HG02798 (cell line): ENCODE measurements at regions not wholly inside any gene's neighbourhood (a gene's known extent, or its start where the extent isn't known, plus 50 kb on each side); places are given as distances from the start of the nearest gene placed in this dataset.

Source experiments
- ATAC-seq: cut with Tn5 transposase; IDR thresholded peaks from one replicate; pipeline ENCODE4 v1.9.1; 2021; ENCODE audit warnings: mild to moderate bottlenecking; ENCODE audit not compliant: unreplicated experiment, poor library complexity

DNA sequence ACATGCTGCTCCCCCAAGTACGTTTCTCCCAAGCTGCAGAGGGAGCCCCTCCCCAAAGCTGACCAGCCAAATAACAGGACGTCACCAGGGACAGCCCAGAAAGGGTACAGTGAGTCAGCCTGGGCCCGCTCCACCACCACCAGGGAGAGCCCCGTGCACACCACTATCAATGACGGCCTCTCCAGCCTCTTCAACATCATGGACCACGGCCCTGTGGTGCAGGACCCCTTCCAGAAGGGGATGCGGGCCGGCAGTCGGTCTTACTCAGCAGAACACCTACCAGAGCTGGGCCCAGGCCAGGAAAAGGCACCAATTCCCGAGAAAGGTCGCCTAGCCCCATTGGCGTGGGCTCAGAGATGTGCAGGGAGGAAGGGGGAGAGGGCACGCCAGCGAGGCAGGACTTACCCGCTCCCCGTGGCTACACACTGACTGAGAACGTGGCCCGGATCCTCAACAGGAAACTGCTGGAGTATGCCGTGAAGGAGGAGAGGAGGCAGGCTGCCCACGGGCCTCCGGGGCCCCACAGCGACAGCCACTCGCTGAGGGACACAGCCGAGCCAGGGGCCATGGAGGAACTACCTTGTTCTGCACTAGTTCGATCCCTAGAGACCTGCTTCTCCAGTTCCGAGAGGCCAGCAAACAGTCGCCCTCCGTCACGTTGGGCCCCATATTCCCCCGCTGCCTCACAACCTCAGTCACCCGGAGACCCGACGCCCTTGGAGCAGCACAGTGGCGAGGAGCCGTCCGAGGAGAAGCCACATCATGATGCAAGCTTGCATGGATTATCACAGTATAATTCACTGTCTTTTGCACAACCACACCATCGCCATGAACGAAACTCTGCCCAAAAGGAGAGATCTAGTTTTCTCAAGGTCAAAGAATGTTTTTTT, 815.9 kb upstream of the KLHL1 start:
- ATAC-seq: no peak

DNA sequence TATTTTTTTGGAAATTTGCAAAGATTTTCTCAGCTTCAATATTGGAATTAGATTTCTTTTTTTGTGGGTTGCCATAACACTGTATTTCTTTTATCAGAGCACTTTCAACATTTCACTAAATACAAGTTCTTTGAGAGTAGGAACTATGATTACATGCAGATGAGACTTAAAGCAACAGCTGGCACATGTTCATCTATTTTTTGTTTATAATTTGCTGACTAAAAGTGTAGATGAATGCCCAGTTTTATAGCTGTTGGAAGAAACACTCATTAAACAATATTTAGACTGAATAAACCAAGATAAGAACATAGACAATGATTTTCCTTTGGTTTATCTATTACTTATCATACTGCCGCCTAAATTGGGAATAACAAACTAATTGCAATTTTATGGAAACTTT, 803.0 kb upstream of the KLHL1 start:
- no peak for ATAC-seq

DNA sequence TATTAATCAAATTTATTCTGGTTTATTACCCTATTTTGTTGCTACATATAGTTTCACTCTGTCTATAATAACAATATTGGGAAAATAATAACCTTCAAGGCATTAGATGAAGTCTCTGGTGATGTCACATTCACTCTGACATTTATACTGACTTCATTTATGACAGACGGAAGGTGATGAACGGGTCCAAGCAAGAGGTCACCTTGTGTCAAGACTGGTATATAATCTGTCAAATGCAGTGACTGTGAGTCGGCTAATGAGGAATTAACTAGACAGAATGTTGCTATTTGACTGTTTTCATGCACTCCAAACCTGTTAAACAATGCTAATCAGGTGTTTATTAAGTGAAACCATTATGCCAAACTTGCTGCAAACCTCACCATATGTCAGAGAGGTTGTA, 800.5 kb upstream of the KLHL1 start:
- ATAC-seq: no peak

DNA sequence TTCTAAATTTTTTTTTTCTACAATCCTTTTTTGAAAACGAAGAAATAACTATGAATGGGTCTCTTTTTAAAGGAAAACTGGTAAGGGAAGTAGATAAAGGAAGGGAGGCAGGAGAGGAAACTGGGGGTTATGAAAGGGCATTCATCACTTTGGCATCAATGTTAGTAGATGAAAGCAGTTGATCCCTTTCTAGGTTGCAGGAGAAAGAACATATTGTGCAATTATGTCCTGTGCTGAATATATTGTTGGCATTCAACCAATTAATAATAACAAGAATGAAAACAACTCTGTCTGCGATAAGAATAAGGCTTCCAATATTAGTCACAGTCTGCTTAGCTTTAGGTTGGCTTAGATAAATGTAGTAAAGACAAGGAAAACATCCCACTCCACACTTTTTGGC, 796.8 kb upstream of the KLHL1 start:
- ATAC-seq: no peak

DNA sequence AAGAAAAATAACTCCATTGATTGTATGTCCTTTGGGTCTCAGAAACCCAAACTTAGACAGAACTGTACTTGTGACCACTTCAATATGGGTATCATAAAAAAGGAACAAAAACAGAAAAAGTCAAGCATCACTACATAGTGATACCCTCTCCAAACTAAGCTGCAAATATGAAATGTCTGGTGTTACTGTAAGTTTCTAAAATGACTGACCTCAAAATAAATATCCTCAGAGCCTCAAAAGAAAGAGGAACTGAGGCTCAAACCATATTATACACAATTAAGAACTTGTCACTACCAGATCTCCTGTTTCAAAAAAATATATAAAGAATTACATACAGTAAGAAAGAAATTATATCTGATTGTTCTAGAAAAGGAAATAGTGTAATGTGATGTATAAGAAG, 787.9 kb upstream of the KLHL1 start:
- no peak for ATAC-seq

DNA sequence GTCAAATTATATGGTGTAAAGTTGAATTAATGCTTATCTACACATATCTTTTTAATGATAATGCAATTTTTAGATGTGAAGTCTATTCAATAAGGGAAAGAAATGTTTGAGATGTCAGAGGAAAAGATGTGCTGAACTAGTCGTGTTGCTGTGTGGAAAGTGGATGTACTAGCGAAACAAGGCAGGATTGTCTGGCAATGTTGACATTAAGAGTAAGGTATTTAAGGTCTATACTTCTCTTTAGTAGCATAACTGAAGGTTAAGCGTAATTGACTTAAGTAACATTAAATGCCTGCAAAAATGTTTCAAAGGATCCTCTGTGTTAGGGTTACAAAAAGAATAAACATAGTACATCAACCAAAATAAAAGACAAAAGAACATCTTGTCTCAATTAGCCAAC, 787.3 kb upstream of the KLHL1 start:
- no peak for ATAC-seq

DNA sequence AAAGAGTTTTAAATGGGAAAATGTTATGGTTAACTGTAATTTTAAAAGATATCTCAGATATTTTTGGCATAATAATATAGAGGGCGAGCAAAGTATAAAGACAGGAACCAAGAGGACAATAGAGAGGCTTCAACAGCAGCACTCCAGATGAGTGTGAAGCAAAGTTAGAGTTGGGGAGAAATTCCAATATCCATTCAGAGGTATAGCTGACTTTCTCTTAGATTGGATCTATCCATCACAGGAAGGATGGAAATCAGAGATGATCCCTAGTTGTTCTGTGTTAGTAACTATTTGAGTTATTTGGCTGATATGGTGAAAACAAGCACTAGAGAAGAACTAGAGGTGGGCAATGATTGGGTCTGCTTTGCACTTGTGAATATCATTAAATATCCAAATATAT, 786.0 kb upstream of the KLHL1 start:
- ATAC-seq: no peak

DNA sequence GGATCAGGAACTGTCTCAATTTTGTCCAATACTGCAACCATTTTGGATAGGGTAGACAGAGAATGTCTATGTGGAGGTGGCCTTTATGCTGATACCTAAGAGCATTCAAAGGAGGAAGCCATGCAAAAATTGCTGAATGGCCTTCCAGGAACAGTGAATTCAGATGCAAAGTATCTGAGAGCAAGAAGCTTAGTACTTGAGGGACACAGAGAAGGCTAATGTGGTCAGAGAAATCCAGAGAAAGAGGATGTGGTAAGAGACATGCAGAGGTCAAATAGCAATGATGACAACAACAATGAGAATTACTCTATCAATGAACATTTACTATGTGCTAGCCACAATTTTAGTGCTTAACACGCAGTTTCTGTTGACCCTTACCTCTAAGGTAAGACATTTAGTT, 785.6 kb upstream of the KLHL1 start:
- ATAC-seq: peak; percentile 48

DNA sequence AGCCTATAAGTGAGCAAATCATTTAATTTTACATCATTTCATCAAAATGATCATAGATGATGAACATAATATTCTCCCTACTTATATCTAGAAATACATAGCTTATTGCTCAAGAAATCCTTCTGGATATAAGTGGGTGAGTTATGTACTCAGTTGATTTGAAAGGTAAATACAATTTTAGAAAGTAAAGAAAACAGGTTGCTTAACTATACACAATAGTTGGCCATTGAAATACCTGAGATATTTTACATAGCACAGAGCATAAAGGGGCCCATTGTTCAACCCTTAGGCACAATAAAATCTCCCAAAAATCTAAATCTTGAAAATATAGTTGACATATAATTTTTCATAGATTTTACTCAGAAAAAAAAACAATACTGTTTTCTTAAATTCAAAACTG, 782.0 kb upstream of the KLHL1 start:
- no peak for ATAC-seq

DNA sequence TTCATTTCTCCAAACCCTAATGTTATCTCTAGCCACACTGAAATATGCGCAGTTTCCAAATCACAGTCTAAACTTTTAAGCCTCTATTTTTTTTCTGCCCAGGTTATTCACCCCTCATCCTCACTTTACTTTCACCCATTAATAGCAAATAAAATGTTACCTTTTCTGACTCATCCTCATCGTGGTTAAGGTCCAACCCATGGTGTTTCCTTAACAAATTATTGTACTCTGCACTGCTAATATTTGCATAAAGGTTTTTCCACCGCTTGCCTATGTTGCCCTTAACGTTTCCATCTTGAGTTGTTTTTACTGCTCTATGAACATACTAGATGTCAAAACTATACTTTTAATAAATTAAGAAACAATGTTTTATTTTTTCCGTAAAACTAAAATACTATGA, 780.9 kb upstream of the KLHL1 start:
- ATAC-seq: no peak

DNA sequence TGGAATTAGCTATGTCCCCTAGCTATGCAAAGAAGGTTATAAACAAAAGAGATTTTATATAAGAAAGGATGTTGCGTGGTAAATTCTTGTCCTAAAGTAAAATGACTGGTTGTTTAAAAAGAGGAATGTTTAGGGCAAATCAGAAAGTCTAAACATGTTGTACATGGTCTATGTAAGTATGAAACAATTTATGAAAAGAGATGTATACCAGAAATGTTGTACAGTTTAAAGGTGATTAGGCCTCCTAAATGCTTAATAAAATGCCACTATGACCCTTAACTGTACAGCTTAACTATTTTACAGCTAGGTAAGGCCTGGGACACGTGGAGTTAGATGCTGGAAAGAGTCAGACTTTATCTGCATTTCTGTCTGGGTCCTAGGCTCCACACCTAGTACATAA, 775.9 kb upstream of the KLHL1 start:
- no peak for ATAC-seq

DNA sequence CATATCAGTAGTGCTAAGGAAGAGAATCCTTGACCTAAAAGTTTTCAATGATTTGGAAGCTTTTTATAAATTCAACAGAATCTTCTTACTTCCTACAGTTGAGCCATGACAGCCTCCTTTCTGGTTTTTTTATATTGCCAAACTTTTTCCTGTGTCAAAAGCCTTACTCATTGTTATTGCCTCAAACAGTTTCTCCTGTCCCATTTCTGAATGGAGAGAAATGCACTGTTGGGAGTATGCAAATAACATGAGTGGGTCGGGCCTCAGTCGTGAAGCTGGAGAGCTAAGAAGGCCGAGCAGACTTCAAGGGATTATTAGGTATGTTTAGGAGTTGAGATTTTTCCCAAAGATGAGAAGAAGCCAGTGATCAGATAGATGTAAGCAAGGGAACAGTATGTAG, 766.4 kb upstream of the KLHL1 start:
- no peak for ATAC-seq

DNA sequence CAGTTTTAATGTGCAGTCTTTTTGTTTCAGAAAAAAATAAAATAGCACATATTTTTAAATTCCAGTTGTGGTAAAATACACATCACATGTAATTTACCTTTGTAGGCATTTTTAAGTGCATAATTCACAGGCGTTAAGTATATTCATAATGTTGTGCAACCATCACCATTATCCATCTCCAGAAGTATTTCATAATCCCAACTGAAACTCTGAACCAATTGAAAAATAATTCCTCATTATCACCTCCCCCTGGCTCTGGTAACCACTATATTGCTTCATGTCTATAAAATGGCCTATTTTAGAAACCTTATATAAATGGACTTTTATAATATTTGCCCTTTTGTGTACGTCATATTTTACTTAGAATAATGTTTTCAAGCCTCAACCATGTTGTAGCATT, 756.5 kb upstream of the KLHL1 start:
- ATAC-seq: no peak

DNA sequence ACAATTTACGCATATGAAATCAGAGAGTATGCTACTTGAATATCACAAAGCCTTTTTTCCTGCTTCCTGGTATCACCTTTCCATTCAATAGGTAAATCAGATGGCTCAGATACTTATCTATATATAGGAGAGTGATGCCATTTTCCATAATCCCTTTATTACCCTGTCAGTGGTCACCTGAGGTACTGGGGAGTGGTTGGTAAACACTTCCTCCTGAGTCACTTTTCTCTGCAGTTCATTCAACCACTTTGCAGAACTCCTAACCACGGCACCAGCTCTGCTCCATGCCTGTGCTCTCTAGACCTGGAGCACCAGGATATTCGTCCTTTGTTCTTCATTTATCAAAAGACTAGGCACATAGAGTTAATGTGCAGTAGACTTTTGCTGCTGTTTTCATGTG, 748.5 kb upstream of the KLHL1 start:
- ATAC-seq: no peak

DNA sequence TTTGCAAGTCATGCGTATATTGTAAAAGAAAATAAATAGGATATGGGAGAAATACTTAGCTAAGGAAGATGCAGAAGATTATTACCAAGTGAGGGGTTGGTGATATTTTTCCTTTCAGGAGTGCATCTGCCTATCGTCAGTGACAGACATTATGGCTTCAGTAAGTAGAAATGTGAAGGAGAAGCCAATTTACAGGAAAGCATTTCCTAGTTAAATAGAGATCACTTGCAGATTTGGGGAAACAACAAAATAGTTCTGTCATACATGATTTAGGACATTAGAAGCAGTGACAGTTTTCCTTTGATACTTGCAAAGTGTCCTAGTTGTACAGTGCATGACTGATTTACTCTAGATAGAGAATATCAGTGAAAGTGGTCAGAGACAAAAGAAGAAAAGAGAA, 747.8 kb upstream of the KLHL1 start:
- no peak for ATAC-seq

DNA sequence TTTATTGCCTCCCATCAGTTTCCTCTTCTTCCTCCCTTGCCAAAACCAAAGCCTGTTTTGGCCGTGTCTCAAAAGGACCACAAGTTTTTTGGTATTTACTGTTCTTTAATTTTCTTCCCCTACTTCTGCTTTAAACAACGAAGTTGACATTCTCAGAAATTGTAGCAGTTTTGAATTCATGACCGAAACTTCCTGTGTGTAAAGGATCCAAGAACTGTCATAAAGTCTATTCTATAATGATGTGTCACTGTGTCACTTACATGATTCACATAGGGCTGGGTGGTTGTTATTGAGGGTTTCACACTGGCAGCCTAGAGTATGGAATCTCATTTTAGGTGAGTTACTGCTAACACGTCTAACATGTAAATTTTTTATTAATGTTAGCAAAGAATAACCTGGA, 741.0 kb upstream of the KLHL1 start:
- no peak for ATAC-seq

DNA sequence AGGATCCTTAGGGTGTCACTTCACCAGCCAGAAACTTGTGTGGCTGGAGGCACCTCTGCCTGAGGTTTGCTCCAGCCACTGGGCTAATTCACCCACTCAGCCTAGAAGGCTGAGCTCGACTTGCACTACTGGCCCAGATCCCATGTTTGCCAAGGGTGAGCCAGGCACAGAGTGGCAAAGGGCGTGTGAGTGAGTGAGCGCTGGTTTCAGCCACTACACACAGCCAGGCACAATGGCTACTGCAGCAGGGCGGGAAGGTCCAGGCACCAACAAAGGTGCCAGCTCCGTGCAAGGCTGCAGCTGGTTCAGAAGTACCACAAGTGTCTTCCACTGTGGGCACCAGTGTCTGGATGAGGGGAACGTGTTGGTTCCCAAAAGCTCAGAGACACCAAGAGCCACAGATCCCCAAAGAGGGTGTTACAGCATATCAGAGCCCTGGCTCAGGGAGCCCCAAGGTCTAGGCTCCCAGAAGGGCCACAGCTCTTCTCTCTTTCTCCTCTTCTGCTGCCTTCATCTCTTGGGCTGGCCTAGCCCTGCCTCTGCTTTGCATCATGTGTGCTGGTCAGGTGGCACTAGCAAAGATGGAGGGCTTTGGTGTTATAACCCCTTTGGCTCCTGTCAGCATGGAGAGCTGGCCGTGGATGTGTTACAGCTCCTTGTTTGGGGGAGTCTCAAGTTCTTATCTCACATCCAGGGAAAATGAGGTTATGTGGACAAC, 736.3 kb upstream of the KLHL1 start:
- ATAC-seq: no peak

DNA sequence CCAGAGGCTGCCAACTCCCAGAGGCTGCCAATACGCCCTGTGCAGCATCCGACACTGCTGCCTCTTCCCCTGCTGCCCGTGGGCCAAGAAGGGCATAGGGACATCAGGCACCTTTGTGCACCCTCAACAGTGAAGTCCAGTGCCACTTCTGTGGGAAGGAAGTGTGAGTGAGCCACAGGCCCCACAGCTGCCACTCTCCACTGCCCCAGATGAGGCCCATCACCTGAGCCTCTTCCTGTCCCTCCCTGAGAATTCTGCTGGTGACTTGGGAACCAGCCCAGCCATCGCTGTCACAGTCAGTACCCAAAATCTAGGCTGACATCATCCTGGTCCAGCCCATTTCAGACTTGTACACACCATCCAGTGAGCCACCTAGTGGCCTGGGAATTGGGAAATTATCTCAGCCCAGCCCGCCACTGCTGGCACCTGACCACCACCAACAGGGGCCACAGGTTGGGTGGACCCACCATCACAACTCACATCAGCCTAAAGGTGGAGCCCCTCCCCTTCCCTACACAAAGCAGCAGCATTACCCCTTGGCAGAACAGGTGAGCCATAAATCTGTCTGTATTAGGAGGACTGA, 733.9 kb upstream of the KLHL1 start:
- ATAC-seq: no peak

DNA sequence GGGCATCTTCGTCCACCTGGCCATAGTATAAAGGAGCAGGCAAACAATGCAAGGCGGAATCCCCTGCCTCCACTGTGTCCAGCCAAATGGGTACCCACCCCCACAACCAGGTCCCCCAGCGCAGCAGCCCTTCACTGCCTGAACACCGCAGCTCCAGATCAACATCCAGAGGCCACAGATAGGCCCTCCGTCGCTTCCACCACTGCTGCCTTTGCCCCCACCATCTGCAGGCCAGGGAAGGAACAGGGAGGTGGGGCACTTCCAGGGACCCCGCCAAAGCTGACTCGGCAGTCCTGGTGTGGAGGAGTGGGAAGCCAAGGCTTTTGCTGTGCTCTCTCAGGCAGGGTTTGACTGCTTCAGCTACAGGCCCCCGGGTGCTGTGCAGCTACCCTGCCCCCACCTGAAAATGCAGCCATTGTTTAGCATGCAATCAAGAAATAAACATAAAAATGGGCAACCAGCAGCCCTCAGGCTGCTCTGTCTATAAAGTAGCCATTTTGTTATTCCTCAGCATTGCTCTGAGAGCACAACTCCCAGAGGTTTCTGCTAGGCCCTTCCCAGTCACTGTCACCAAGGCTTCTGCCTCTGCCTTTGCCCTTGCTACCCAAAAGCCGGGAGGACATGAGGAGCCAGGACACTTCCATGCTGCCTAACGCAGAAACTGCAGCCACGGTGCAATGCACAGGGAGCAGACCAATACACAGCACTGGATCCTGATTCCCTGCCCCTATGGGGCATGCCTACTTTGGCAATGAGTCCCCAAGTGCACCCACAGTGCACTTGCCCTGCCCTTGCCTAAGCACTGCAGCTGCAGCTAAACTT, 733.2 kb upstream of the KLHL1 start:
- ATAC-seq: no peak

DNA sequence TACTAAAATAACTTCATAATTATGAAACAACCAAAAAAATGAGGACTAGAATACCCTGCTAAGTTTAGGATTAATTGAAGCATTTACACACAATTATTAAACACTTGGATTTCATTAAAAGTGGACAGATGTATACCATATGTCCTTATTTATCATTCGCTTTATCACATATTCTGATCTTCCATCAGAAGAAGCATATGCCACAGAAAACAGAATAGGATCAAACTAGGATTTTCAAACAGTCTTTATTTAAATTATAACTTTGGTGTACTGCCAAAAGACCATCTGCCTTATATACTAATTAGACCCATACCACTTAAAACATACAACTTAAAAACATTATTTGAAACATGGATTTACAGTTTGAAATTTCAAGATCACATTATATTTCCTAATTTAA, 727.1 kb upstream of the KLHL1 start:
- no peak for ATAC-seq

DNA sequence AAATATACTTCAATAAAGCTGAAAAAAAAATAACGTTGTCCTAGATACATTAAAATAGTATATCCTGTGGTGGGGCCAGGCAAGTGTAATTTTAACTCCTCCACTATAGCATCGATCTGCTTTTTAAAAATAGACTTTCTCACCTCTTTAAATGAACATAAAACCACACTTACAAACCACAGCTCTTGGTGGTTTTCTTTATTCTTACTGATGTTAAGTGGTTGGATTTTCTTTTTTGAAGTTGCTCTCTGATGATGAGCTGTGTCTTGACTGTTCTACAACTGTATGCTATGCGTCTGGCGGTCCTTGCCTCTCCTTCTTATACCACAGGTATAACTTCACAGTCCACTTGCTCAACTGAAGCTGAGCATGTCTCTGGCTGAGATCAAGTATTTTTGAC, 721.5 kb upstream of the KLHL1 start:
- ATAC-seq: no peak
